AG09319 (cell line): ENCODE measurements at regions not wholly inside any gene's neighbourhood (a gene's known extent, or its start where the extent isn't known, plus 50 kb on each side); places are given as distances from the start of the nearest gene placed in this dataset.

ENCODE experiments used
- DNase-seq: peaks from one replicate; pipeline ENCODE4 v3.0.0-alpha.2; 2010; ENCODE audit warnings: low read depth; ENCODE audit errors: extremely low read depth
- CTCF ChIP-seq: IDR thresholded peaks from 2 replicates; pipeline ENCODE4 v1.5.1; 2011; ENCODE audit warnings: low read depth, mild to moderate bottlenecking, inconsistent platforms, low read length, moderate library complexity

- no peak for DNase-seq
- TF ChIP-seq CTCF, result no peak
Observed at GRCh38 chr2:241985986-241986329, 116.4 kb downstream of the RTP5 start.

- TF ChIP-seq CTCF, result no peak
- no peak for DNase-seq
Observed at GRCh38 chr2:241986836-241987641, 117.5 kb downstream of the RTP5 start.

- DNase-seq, result no peak
- no peak for TF ChIP-seq CTCF
Observed at GRCh38 chr2:241987726-241988125, 118.2 kb downstream of the RTP5 start.

GRCh38 chr2:241988146-241988545, 118.6 kb downstream of the RTP5 start:
- no peak for DNase-seq
- TF ChIP-seq CTCF, result no peak

GRCh38 chr2:241989074-241989473, 119.5 kb downstream of the RTP5 start:
- DNase-seq, result no peak
- no peak for TF ChIP-seq CTCF

GRCh38 chr2:241990466-241990865, 120.9 kb downstream of the RTP5 start:
- no peak for TF ChIP-seq CTCF
- no peak for DNase-seq

GRCh38 chr2:241991299-241991698, 121.8 kb downstream of the RTP5 start:
- DNase-seq, result no peak

More at GRCh38 chr2:241991299-241991698, 121.8 kb downstream of the RTP5 start:
- TF ChIP-seq CTCF, result no peak
